ENCODE measurements at regions not wholly inside any gene's neighbourhood (a gene's known extent, or its start where the extent isn't known, plus 50 kb on each side); places are given as distances from the start of the nearest gene placed in this dataset.
"Not testable (repeated sequence)": the region's sequence is repeated elsewhere in the genome, so short reads cannot be mapped to it uniquely, and the experiment has no call there.

DNA sequence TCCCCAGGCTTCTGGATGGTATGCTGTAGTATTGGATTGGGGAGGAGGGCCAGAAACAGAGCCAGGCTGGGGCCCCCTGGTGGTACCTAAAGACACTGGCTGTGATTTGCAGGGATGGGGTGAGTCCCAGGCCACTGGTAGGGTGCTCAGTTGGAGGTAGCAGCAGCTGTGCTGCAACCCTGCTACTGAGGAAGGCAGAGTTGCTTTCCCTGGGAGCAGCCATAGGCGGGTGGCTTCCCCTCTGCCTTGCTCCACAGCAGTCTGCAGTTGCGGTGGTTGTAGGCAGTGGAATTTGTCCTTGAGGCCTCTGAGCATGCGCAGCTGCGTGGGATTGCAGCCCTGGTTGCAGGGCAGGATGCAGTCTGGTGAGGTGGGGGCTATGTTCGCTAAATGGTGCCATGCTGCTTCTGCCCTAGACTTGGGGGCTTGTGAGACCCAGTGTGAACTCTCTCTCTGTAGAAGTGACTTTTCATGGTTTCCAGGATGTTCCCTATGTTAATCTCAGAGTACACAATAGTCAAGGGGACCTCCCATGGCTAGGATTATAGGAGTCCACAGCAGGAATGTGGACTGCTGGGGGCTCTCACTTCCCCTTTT, 443.5 kb downstream of the XIRP2 start:
- no peak overlapping the region for H3K4me3 ChIP-seq (ENCODE audit: low read length)
- TF ChIP-seq, protein P1, sequence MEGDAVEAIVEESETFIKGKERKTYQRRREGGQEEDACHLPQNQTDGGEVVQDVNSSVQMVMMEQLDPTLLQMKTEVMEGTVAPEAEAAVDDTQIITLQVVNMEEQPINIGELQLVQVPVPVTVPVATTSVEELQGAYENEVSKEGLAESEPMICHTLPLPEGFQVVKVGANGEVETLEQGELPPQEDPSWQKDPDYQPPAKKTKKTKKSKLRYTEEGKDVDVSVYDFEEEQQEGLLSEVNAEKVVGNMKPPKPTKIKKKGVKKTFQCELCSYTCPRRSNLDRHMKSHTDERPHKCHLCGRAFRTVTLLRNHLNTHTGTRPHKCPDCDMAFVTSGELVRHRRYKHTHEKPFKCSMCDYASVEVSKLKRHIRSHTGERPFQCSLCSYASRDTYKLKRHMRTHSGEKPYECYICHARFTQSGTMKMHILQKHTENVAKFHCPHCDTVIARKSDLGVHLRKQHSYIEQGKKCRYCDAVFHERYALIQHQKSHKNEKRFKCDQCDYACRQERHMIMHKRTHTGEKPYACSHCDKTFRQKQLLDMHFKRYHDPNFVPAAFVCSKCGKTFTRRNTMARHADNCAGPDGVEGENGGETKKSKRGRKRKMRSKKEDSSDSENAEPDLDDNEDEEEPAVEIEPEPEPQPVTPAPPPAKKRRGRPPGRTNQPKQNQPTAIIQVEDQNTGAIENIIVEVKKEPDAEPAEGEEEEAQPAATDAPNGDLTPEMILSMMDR (conservative IDR thresholded peaks at IDR 0.05; ENCODE audit: low read depth, low read length): peak; percentile 36
- DNase-seq (ENCODE audit: low read depth): no peak

DNA sequence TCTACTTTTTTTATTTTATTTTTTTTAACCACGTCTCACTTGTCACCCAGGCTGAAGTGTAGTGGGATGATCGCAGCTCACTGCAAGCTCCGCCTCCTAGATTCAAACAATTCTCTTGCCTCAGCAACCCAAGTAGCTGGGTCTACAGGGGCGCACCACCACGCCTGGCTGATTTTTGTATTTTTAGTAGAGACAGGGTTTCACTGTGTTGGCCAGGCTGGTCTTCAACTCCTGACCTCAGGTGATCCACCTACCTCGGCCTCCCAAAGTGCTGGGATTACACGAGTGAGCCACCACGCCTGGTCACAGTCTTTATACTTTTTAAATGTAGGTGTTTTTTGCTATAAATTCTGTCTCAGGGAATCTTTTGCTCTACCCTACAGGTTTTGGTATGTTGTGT, 440.5 kb downstream of the XIRP2 start:
- not testable (repeated sequence) for DNase-seq (ENCODE audit: low read depth); H3K4me3 ChIP-seq (ENCODE audit: low read length)

DNA sequence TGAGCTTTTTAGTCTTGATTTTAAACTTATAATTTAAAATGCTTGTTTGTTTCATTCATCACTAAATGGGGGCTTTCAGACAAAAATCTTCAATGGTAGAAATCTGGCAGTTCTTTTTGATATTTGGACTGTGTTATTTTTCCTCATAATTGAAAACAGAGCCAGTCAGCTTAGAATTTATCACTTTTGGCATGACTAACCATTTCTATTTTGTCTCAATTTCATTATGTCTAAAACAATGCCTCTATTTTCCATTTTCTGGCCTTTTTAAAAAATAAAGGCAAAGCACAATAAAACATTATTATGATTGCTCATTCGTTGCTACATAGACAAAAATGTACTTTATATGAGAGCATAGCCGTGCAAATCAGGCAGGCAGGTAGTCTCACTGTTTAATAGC, 434.5 kb downstream of the XIRP2 start:
- DNase-seq (ENCODE audit: low read depth): no peak
- TF ChIP-seq, protein P1 (conservative IDR thresholded peaks at IDR 0.05; ENCODE audit: low read depth, low read length): no peak
- H3K4me3 ChIP-seq (ENCODE audit: low read length): no peak overlapping the region

DNA sequence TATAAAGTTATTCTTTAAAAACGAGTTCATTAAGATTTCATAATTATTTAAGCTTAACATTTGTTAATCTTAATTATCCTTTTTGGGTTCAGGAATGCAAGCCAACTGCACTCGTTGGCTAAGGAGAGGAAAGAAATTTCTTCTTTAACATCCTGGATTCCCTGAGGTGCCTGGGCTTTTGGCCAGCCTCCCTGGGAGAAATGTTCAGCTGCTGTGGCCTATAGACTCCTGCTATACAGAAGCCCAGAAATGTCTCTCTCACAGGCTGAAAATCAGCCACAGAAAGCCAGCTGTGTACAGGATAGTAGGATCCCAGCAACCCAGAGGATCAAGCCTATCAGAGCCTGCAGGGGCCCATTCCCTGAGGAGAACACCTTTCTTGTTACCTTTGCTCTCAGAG, 430.3 kb downstream of the XIRP2 start:
- no peak overlapping the region for H3K4me3 ChIP-seq (ENCODE audit: low read length)
- TF ChIP-seq, protein P1 (conservative IDR thresholded peaks at IDR 0.05; ENCODE audit: low read depth, low read length): no peak
- DNase-seq (ENCODE audit: low read depth): no peak

DNA sequence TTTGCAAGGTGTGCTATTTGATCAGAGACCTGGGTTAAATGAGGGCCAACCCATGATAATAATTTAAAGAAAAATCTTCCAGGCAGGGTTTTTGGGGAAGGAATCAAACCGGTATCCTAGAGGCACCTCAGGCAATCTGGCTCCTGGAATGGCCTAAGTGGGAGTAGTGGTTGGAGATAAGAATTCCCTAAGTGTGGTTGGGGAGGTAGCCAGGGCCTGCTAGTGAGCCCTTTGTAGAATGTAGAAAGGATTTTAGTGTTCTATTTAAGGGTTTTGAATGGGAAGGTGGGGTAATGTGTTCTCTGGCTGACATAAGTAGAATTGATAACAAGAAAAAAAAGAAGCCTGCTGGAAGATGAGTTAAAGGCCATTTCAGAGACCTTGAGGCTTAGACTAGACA, 422.2 kb downstream of the XIRP2 start:
- DNase-seq (ENCODE audit: low read depth): no peak

More for the DNA sequence above, 422.2 kb downstream of the XIRP2 start:
- H3K4me3 ChIP-seq (ENCODE audit: low read length): no peak overlapping the region
- TF ChIP-seq, protein P1 (conservative IDR thresholded peaks at IDR 0.05; ENCODE audit: low read depth, low read length): no peak
